ENCODE measurements at regions not wholly inside any gene's neighbourhood (a gene's known extent, or its start where the extent isn't known, plus 50 kb on each side); places are given as distances from the start of the nearest gene placed in this dataset.

DNA sequence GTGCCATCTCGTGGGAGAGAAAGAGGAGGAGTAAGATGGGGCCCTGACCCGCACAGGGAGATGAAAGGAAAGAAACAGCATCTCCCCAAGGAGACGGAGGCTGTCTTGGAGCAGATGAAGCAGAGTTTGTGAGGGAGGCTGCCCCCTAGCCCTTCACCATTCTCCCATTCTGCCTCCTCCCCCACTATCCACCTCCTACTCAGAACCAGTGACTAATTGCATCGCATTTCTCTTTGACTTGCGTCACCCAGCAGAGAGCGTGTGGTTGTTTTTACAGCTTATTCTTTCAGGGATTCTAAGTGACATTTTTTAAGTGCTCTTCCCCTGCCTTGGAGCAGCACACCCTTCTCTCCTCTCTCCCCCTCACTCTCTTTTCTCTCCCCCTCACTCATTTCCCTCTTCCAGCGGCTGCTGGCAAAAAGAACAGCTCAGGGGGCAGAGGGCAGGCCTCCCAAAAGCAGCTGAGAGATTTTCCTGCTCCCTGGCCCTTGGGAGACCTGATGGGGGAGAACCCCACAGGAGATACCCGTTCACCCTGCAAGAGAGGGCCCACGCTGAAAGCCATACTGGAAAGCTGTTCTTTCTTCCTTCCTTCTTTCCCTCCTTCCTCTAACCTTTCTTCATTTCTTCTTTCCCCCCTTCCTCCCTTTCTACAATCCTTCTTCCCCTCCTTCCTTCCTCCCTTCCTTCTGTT, 91.8 kb downstream of the MRPL46 start:
- no peaks in the 10 kb centered on the region for H3K9me3 ChIP-seq (ENCODE audit: low read length)
- TF ChIP-seq RAD21 (conservative IDR thresholded peaks at IDR 0.05) (no peak), EP300 (conservative IDR thresholded peaks at IDR 0.05; ENCODE audit: poor library complexity, severe bottlenecking) (no peak), POLR2AphosphoS5 (IDR thresholded peaks at IDR 0.05) (no peak), REST (IDR thresholded peaks at IDR 0.05; ENCODE audit: borderline replicate concordance) (no peak), EZH2 (IDR thresholded peaks at IDR 0.05; ENCODE audit: borderline replicate concordance, insufficient read depth, low read length, poor library complexity, severe bottlenecking) (no peak), SMC3 (conservative IDR thresholded peaks at IDR 0.05; ENCODE audit: poor library complexity) (no peak), MXI1 (conservative IDR thresholded peaks at IDR 0.05; ENCODE audit: poor library complexity, severe bottlenecking) (no peak)
- TF ChIP-seq, protein P1, sequence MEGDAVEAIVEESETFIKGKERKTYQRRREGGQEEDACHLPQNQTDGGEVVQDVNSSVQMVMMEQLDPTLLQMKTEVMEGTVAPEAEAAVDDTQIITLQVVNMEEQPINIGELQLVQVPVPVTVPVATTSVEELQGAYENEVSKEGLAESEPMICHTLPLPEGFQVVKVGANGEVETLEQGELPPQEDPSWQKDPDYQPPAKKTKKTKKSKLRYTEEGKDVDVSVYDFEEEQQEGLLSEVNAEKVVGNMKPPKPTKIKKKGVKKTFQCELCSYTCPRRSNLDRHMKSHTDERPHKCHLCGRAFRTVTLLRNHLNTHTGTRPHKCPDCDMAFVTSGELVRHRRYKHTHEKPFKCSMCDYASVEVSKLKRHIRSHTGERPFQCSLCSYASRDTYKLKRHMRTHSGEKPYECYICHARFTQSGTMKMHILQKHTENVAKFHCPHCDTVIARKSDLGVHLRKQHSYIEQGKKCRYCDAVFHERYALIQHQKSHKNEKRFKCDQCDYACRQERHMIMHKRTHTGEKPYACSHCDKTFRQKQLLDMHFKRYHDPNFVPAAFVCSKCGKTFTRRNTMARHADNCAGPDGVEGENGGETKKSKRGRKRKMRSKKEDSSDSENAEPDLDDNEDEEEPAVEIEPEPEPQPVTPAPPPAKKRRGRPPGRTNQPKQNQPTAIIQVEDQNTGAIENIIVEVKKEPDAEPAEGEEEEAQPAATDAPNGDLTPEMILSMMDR (IDR thresholded peaks at IDR 0.05; ENCODE audit: poor library complexity, severe bottlenecking), result no peak
- no peak overlapping the region for H3K4me2 ChIP-seq (ENCODE audit: low read length)
- H3K79me2 ChIP-seq (replicated peaks; ENCODE audit: insufficient read depth, low read length), result no peaks in the 10 kb centered on the region
- H2AFZ ChIP-seq (ENCODE audit: low read depth, low read length), result no peak overlapping the region
- no peak overlapping the region for H3K9ac ChIP-seq (ENCODE audit: low read length)
- H3K27me3 ChIP-seq (ENCODE audit: insufficient read depth, low read depth, low read length), result no peaks in the 10 kb centered on the region
- no peaks in the 10 kb centered on the region for H4K20me1 ChIP-seq (ENCODE audit: insufficient read depth)
- H3F3A ChIP-seq (ENCODE audit: insufficient read depth, low read length, poor library complexity, severe bottlenecking), result no peaks in the 10 kb centered on the region
- no peak overlapping the region for H3K4me3 ChIP-seq (ENCODE audit: low read length)
- no peak overlapping the region for H3K27ac ChIP-seq (ENCODE audit: low read length)
- H3K9me2 ChIP-seq (ENCODE audit: insufficient read depth, low read length), result no peaks in the 10 kb centered on the region
- H3K36me3 ChIP-seq (ENCODE audit: insufficient read depth, low read length), result no peaks in the 10 kb centered on the region

DNA sequence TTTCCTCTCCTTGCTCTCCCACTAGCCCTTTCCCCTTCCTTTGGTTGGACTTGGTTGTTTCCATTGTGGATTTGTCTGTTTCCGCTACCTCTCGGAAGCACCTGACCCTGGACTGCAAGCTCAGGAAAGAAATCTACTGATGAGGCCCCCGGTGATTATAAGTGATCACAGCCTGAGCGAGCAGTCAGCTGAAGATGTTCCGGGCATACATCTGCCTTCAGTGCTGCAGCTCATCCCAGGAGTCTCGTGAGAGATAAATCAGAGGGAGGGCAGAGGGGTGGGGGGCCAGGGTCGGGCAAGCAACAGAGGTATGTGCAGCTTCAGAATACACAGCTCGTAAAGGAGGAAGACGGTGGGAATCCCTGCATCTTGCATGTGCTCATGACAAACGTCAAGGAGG, 102.1 kb downstream of the MRPL46 start:
- no peaks in the 10 kb centered on the region for H3F3A ChIP-seq (ENCODE audit: insufficient read depth, low read length, poor library complexity, severe bottlenecking)
- H3K9me3 ChIP-seq (ENCODE audit: low read length), result no peaks in the 10 kb centered on the region
- no peak overlapping the region for H3K4me3 ChIP-seq (ENCODE audit: low read length)
- H3K27me3 ChIP-seq (ENCODE audit: insufficient read depth, low read depth, low read length), result no peaks in the 10 kb centered on the region
- no peaks in the 10 kb centered on the region for H3K36me3 ChIP-seq (ENCODE audit: insufficient read depth, low read length)
- H2AFZ ChIP-seq (ENCODE audit: low read depth, low read length), result no peak overlapping the region
- no peak overlapping the region for H3K27ac ChIP-seq (ENCODE audit: low read length)
- H3K9ac ChIP-seq (ENCODE audit: low read length), result no peak overlapping the region
- no peaks in the 10 kb centered on the region for H4K20me1 ChIP-seq (ENCODE audit: insufficient read depth)
- no peak for TF ChIP-seq MXI1 (conservative IDR thresholded peaks at IDR 0.05; ENCODE audit: poor library complexity, severe bottlenecking)
- no peaks in the 10 kb centered on the region for H3K79me2 ChIP-seq (replicated peaks; ENCODE audit: insufficient read depth, low read length)
- H3K9me2 ChIP-seq (ENCODE audit: insufficient read depth, low read length), result no peaks in the 10 kb centered on the region
- no peak overlapping the region for H3K4me2 ChIP-seq (ENCODE audit: low read length)
